ENCODE measurements at regions not wholly inside any gene's neighbourhood (a gene's known extent, or its start where the extent isn't known, plus 50 kb on each side); places are given as distances from the start of the nearest gene placed in this dataset.

DNA sequence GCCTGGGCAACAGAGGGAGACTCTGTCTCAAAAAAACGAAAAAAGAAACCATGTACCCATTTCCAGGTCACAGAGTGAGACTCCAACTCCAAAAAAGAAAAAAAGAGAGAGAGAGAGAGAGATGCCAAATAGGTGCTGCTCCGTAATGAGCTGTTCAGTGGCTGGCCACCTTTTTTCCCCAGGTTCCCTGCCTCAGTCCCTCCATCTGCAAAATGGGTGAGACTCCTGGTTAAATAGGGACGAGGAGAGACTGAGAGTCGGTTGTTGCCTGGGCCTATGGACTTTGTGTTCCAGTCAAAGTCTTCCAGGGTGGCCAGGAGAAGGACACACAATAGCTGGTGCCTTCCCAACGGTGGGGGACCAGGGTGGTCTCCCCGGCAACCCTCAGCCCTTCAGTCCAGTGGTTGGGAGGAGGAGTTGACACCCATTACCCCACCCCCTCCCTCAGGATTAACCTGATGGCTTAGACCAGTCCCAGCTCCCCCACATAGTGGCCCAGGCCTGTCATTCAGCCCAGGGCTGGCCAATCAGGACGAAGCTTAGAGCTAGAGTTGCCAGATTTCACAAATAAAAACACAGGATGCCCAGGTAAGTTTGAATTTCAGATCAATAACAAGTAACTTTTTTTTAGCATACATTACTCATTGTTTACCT is 258.2 kb downstream of the PARN start:
- Histone ChIP-seq H3K9me3 (no peaks in the 10 kb centered on the region), H3K27me3 (no peaks in the 10 kb centered on the region), H3K27ac (no peak overlapping the region), H3K36me3 (no peaks in the 10 kb centered on the region), H3K4me1 (no peaks in the 10 kb centered on the region), H3K4me3 (replicated peaks in 1 of 3) (no peak overlapping the region)
- WGBS, 2 donors, result 66 to 70% methylated on average over 5 to 6 of the region's 7 CpGs
- no peak for TF ChIP-seq POLR2A (IDR thresholded peaks at IDR 0.05)
- TF ChIP-seq, protein P1, sequence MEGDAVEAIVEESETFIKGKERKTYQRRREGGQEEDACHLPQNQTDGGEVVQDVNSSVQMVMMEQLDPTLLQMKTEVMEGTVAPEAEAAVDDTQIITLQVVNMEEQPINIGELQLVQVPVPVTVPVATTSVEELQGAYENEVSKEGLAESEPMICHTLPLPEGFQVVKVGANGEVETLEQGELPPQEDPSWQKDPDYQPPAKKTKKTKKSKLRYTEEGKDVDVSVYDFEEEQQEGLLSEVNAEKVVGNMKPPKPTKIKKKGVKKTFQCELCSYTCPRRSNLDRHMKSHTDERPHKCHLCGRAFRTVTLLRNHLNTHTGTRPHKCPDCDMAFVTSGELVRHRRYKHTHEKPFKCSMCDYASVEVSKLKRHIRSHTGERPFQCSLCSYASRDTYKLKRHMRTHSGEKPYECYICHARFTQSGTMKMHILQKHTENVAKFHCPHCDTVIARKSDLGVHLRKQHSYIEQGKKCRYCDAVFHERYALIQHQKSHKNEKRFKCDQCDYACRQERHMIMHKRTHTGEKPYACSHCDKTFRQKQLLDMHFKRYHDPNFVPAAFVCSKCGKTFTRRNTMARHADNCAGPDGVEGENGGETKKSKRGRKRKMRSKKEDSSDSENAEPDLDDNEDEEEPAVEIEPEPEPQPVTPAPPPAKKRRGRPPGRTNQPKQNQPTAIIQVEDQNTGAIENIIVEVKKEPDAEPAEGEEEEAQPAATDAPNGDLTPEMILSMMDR (IDR thresholded peaks at IDR 0.05), result no peak
- DNase-seq, result no peak
- intact Hi-C loops (cut with DNase I), result no loop called here

DNA sequence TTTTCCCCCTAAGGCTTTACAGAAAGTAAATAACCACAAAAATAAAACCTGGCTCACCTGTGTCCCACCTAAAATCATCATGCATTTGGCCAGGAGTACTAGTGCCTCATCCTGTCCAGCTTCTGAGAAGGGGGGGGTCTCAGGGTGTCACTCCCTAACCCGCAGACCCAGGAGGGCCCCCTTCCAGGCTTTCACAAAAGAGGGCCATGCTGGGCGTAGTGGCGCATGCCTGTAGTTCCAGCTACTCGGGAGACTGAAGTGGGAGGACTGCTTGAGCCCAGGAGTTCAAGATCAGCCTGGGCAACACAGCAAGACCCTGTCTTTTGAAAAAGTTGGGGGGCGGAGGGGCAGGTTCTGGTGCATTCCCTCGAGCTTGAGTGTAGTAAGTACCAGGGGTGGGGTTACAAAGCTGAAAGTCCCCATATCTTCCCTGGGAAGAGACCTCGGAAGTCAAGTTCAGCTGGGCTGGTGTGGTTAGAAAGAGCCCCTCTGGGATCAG is 259.3 kb downstream of the PARN start:
- H3K4me3 ChIP-seq (replicated peaks in 1 of 3), result no peak overlapping the region
- no peaks in the 10 kb centered on the region for H3K36me3 ChIP-seq
- H3K4me1 ChIP-seq, result no peaks in the 10 kb centered on the region
- H3K27me3 ChIP-seq, result no peaks in the 10 kb centered on the region
- no peak overlapping the region for H3K27ac ChIP-seq
- H3K9me3 ChIP-seq, result no peaks in the 10 kb centered on the region
- DNase-seq, result no peak
- intact Hi-C loops (cut with DNase I), result no loop called here
- TF ChIP-seq, protein P1 (IDR thresholded peaks at IDR 0.05), result no peak
- TF ChIP-seq POLR2A (IDR thresholded peaks at IDR 0.05), result no peak
- WGBS, 2 donors, result 50 to 51% methylated on average over 5 to 6 of the region's 7 CpGs

DNA sequence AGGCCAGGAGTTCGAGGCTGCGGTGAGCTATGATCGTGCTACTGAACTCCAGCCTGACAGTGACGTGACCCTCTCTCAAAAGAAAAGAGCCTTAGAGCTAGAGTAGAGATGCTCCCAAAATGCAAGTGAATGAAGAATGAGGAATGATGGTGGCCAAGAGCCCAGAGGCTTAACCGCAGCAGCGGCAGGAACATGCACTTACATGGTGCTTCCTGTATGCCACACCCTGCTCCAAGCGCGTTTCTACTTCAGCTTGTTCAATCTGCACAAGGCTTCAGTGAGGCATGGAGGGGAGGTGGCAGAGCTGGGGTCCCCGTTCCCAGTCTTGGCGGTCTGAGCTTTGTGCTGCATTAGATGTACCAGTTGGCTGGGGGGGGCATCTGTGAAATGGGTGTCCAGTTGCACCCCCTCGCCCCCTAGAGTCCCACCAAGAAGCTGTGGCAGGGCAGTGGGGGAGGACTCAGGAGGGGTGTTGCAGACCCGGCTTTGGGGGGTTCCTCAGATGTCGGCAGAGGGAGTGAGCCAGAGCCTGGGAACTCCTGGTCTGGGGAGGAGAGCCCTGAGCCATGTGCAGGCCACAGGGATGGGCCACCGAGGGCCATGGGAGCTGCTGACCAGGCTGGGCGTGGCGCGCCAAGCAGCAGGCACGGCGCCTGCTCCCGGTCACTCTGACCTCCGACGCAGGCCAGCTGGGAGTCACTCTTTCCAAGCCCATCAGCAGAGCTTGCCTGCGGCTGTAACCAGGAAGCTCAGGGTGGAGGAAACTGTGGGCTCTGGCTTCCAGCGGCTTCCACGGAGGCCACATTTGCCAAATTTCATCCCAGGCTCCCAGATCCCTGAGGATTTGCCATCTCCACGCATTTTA is 260.1 kb downstream of the PARN start:
- TF ChIP-seq, protein P1 (IDR thresholded peaks at IDR 0.05), result no peak
- TF ChIP-seq POLR2A (IDR thresholded peaks at IDR 0.05), result no peak
- Histone ChIP-seq H3K36me3 (no peaks in the 10 kb centered on the region), H3K27ac (no peak overlapping the region), H3K9me3 (no peaks in the 10 kb centered on the region), H3K4me1 (no peaks in the 10 kb centered on the region), H3K4me3 (replicated peaks in 1 of 3) (no peak overlapping the region), H3K27me3 (no peaks in the 10 kb centered on the region)
- intact Hi-C loops (cut with DNase I), result no loop called here
- no peak for DNase-seq
- 86 to 87% methylated on average over 16 to 20 of the region's 26 CpGs for WGBS, 2 donors

DNA sequence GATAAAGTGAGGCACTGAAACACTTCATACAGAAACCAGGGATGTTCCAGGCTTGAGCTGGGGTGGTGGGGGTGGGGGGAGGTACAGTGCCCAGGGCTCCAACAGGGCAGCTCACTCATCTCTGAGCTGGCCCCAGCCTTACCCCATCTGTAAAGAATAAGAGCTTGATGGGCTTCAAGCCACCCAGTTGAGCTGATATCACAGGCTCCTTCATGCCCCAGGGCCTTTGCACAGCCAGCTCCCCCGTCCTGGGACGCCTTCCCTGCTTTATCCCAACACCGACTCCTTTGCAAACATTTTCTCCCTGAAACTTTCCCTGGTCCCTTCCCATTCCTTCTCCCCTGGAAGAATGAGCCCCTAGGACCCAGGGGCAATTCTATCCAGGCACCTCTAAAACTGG is 261.7 kb downstream of the PARN start:
- no peaks in the 10 kb centered on the region for H3K27me3 ChIP-seq
- H3K4me1 ChIP-seq, result peaks cover 11 to 12% of the 10 kb centered on the region in 2 donors
- H3K27ac ChIP-seq, result no peak overlapping the region
- intact Hi-C loops (cut with DNase I), result no loop called here
- no peaks in the 10 kb centered on the region for H3K9me3 ChIP-seq
- no peak overlapping the region for H3K4me3 ChIP-seq (replicated peaks in 1 of 3)
- H3K36me3 ChIP-seq, result no peaks in the 10 kb centered on the region
- TF ChIP-seq, protein P1 (IDR thresholded peaks at IDR 0.05), result no peak
- TF ChIP-seq POLR2A (IDR thresholded peaks at IDR 0.05), result no peak
- no peak for DNase-seq
- 91 to 94% methylated on average over 3 of the region's 3 CpGs for WGBS, 2 donors
